ENCODE measurements at regions not wholly inside any gene's neighbourhood (a gene's known extent, or its start where the extent isn't known, plus 50 kb on each side); places are given as distances from the start of the nearest gene placed in this dataset.
A peak's percentile ranks its signal among the peaks of the same experiment; 100 is the strongest.

DNA sequence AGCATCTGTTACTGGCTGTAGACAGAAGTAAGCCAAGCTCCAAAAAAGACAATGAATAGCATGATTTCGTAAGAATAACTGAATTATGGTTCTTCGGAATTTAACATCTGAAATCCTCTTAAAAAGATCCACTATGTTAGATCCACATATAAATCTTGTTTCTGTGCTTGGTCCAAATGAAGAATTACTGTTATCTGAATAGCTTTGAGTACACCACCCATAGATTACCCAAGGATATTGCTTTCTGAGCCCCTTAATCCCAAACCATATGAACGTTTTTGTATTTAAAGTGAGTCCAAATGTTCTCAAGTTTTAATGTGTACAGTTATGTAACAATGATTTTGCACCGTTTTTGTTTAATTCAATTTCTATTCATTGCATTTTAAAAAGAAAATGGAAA lies 124.9 kb downstream of the DSC3 start:
- H3K27ac ChIP-seq, result no peak overlapping the region
- TF ChIP-seq CTCF (conservative IDR thresholded peaks at IDR 0.05) (no peak), ZFX (IDR thresholded peaks at IDR 0.05) (no peak)

DNA sequence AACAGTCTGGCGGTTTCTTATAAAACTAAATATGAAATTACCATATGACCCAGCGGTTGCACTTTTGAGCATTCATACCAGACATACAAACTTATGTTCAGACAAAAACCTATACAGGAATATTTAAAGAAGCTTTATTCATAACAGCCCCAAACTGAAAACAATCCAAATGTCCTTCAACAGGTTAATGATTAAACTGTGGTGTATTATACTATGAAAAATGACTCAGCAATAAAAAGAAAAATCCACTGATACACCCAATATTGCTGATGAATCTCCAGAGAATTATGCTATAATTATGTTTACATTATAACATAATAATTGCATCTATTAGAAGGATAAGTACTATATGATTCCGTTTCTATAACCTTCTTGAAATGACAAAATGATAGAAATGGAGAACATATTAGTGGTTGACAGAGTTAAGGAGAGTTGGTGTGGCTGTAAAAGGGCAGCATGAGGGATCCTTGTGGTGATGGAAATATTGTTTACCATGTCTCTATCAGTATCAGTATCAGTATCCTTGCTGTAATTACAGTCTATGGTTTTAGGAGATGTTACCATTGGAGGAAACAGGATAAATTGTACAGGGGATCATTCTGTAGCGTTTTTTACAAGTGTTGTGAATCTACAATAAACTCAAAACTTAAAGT lies 127.1 kb downstream of the DSC3 start:
- no peak for TF ChIP-seq CTCF (conservative IDR thresholded peaks at IDR 0.05)
- no peak for TF ChIP-seq ZFX (IDR thresholded peaks at IDR 0.05)
- no peak overlapping the region for H3K27ac ChIP-seq

GRCh38 chr18:30908381-30908780 lies 134.2 kb downstream of the DSC3 start:
- TF ChIP-seq ZFX (IDR thresholded peaks at IDR 0.05), result no peak
- no peak for TF ChIP-seq CTCF (conservative IDR thresholded peaks at IDR 0.05)
- H3K27ac ChIP-seq, result no peak overlapping the region

GRCh38 chr18:30903566-30903965 lies 139.0 kb downstream of the DSC3 start:
- TF ChIP-seq ZFX (IDR thresholded peaks at IDR 0.05) (no peak), CTCF (conservative IDR thresholded peaks at IDR 0.05) (no peak)
- H3K27ac ChIP-seq, result no peak overlapping the region

GRCh38 chr18:30889519-30890301 lies 152.8 kb downstream of the DSC3 start:
- H3K27ac ChIP-seq, result no peak overlapping the region
- no peak for TF ChIP-seq ZFX (IDR thresholded peaks at IDR 0.05)
- peak; percentile 62 for TF ChIP-seq CTCF (conservative IDR thresholded peaks at IDR 0.05)

- no peak overlapping the region for H3K27ac ChIP-seq
- no peak for TF ChIP-seq ZFX (IDR thresholded peaks at IDR 0.05)
- no peak for TF ChIP-seq CTCF (conservative IDR thresholded peaks at IDR 0.05)
Measured at GRCh38 chr18:30888344-30888743, 154.2 kb downstream of the DSC3 start.

- no peak for TF ChIP-seq ZFX (IDR thresholded peaks at IDR 0.05)
- TF ChIP-seq CTCF (conservative IDR thresholded peaks at IDR 0.05), result no peak
- no peak overlapping the region for H3K27ac ChIP-seq
Measured at GRCh38 chr18:30886998-30887397, 155.5 kb downstream of the DSC3 start.
